H1 (cell line): ENCODE measurements at regions not wholly inside any gene's neighbourhood (a gene's known extent, or its start where the extent isn't known, plus 50 kb on each side); places are given as distances from the start of the nearest gene placed in this dataset.

Experiments used
- CTCF ChIA-PET: fragments of 300-600 bp; sonication (Branson Sonifier 250); formaldehyde crosslinking; loops from one replicate; lab custom pipeline; 2021; ENCODE audit not compliant: partially characterized antibody; lab: Charles Lee
- POLR2A ChIA-PET: fragments of 300-600 bp; sonication (Branson Sonifier 250); formaldehyde crosslinking; loops from one replicate; lab custom pipeline; 2021; ENCODE audit warnings: inconsistent platforms; ENCODE audit not compliant: partially characterized antibody; lab: Charles Lee
- DNase-seq, 2 experiments: peaks; one replicate each; pipeline versions ENCODE4 v3.0.0 to v3.0.0-alpha.2; 2010 to 2022; ENCODE audit warnings: low spot score in 2 of 2, low read depth in 1 of 2, mixed read lengths in 1 of 2
- FAIRE-seq: peaks from 2 replicates; lab custom pipeline; 2011; peaks lifted over from hg19 to GRCh38; lab: Jason Lieb, UNC
- H2AFZ ChIP-seq: 2 replicates; pipeline ENCODE4 v1.8.1; 2012; ENCODE audit warnings: low read length, inconsistent platforms
- H2AK5ac ChIP-seq: 2 replicates; pipeline ENCODE4 v1.6.1; 2013; ENCODE audit warnings: low read depth, low read length
- H2BK120ac ChIP-seq: replicated peaks from 2 replicates; pipeline ENCODE3; 2013; ENCODE audit warnings: low read depth, low read length, inconsistent platforms
- H2BK12ac ChIP-seq: 2 replicates; pipeline ENCODE4 v1.6.1; 2013; ENCODE audit warnings: low read depth, low read length
- H2BK15ac ChIP-seq: 2 replicates; pipeline ENCODE4 v1.6.1; 2013; ENCODE audit warnings: low read length
- H2BK20ac ChIP-seq: 2 replicates; pipeline ENCODE4 v1.6.1; 2013; ENCODE audit warnings: low read length
- H2BK5ac ChIP-seq: 2 replicates; pipeline ENCODE4 v1.6.1; 2013; ENCODE audit warnings: low read depth, low read length
- H3K14ac ChIP-seq: 2 replicates; pipeline ENCODE4 v1.6.1; 2013; ENCODE audit warnings: inconsistent platforms; ENCODE audit not compliant: insufficient read length
- H3K18ac ChIP-seq: 2 replicates; pipeline ENCODE4 v1.6.1; 2013; ENCODE audit warnings: low read length; ENCODE audit errors: extremely low read depth
- H3K23ac ChIP-seq: 2 replicates; pipeline ENCODE4 v1.6.1; 2013; ENCODE audit warnings: inconsistent platforms; ENCODE audit not compliant: insufficient read length
- H3K23me2 ChIP-seq: 2 replicates; pipeline ENCODE4 v1.6.1; 2013; ENCODE audit warnings: low read depth, low read length
- H3K27ac ChIP-seq: 2 replicates; pipeline ENCODE4 v1.6.1; 2011; ENCODE audit warnings: low read depth, low read length, inconsistent platforms
- H3K27me3 ChIP-seq, 4 experiments: replicated peaks in 1 of 4; 1 replicate in 1 of 4; 2 replicates in 3 of 4; pipeline versions ENCODE4 v1.6.1 to v1.8.1; 2011 to 2013; ENCODE audit warnings: low read length in 3 of 4, mild to moderate bottlenecking in 3 of 4, inconsistent platforms in 2 of 4, mixed read lengths in 2 of 4, moderate library complexity in 1 of 4; ENCODE audit not compliant: control insufficient read depth in 3 of 4, insufficient read depth in 3 of 4; ENCODE audit errors: extremely low read depth in 1 of 4
- H3K36me3 ChIP-seq, 4 experiments: 2 replicates each; pipeline versions ENCODE4 v1.6.1 to v1.8.1; 2011 to 2013; ENCODE audit warnings: mild to moderate bottlenecking in 4 of 4, low read length in 3 of 4, moderate library complexity in 2 of 4, control low read depth in 1 of 4, inconsistent platforms in 1 of 4; ENCODE audit not compliant: insufficient read depth in 4 of 4, control insufficient read depth in 2 of 4
- H3K4ac ChIP-seq: replicated peaks from 2 replicates; pipeline ENCODE3; 2013; ENCODE audit warnings: low read length, low read depth, mixed read lengths, inconsistent platforms; ENCODE audit not compliant: insufficient read length
- H3K4me1 ChIP-seq, 4 experiments: replicated peaks in 1 of 4; 1 replicate in 1 of 4; 2 replicates in 3 of 4; pipeline versions ENCODE4 v1.6.1 to v1.8.1; 2011 to 2013; ENCODE audit warnings: low read length in 3 of 4, inconsistent platforms in 2 of 4, mixed read lengths in 1 of 4; ENCODE audit not compliant: insufficient read depth in 4 of 4, control insufficient read depth in 3 of 4
- H3K4me2 ChIP-seq, 2 experiments: 2 replicates each; pipeline versions ENCODE4 v1.6.1 to v1.8.1; 2011 to 2013; ENCODE audit warnings: low read depth in 2 of 2, low read length in 2 of 2, control low read depth in 1 of 2, inconsistent platforms in 1 of 2, mild to moderate bottlenecking in 1 of 2; ENCODE audit not compliant: insufficient read depth in 1 of 2
- H3K4me3 ChIP-seq, 4 experiments: fragments of 200-600, 300-600 bp in 1 of 4; sonication (generic), shearing (Covaris generic), sonication (Bioruptor Twin) in 1 of 4; 2 replicates each; pipeline versions ENCODE4 v1.5.1 to v1.8.1; 2011 to 2016; ENCODE audit warnings: low read length in 4 of 4, low read depth in 3 of 4, control low read depth in 2 of 4, inconsistent platforms in 2 of 4, mild to moderate bottlenecking in 2 of 4, mixed read lengths in 1 of 4, moderate library complexity in 1 of 4; ENCODE audit not compliant: insufficient read depth in 2 of 4; ENCODE audit errors: extremely low read depth in 1 of 4
- H3K56ac ChIP-seq: replicated peaks from 2 replicates; pipeline ENCODE3; 2013; ENCODE audit warnings: low read depth, mild to moderate bottlenecking, mixed read lengths, low read length, inconsistent platforms; ENCODE audit not compliant: insufficient read length
- H3K79me1 ChIP-seq: 2 replicates; pipeline ENCODE4 v1.6.1; 2013; ENCODE audit warnings: low read depth, low read length, control low read depth
- H3K79me2 ChIP-seq, 2 experiments: 2 replicates each; pipeline versions ENCODE4 v1.6.1 to v1.8.1; 2012 to 2013; ENCODE audit warnings: low read length in 2 of 2, mild to moderate bottlenecking in 2 of 2, inconsistent platforms in 1 of 2; ENCODE audit not compliant: insufficient read depth in 2 of 2, control insufficient read depth in 1 of 2
- H3K9ac ChIP-seq, 4 experiments: replicated peaks in 1 of 4; 1 replicate in 1 of 4; 2 replicates in 3 of 4; pipeline versions ENCODE4 v1.6.1 to v1.8.1; 2011 to 2013; ENCODE audit warnings: low read depth in 3 of 4, low read length in 3 of 4, control low read depth in 2 of 4, mild to moderate bottlenecking in 2 of 4, moderate library complexity in 2 of 4, inconsistent platforms in 1 of 4; ENCODE audit errors: extremely low read depth in 1 of 4
- H3K9me3 ChIP-seq, 2 experiments: 2 replicates each; pipeline versions ENCODE4 v1.6.1 to v1.8.1; 2012 to 2013; ENCODE audit warnings: mild to moderate bottlenecking in 2 of 2, moderate library complexity in 2 of 2, control low read depth in 1 of 2, inconsistent platforms in 1 of 2, low read depth in 1 of 2, low read length in 1 of 2, mixed read lengths in 1 of 2; ENCODE audit not compliant: insufficient read depth in 2 of 2
- H4K20me1 ChIP-seq, 2 experiments: replicated peaks in 1 of 2; 2 replicates each; pipeline versions ENCODE3 to v1.8.1; 2011 to 2013; ENCODE audit warnings: inconsistent platforms in 2 of 2, low read length in 2 of 2, mild to moderate bottlenecking in 1 of 2; ENCODE audit not compliant: insufficient read depth in 2 of 2, control insufficient read depth in 1 of 2
- H4K5ac ChIP-seq: 2 replicates; pipeline ENCODE4 v1.6.1; 2013; ENCODE audit warnings: low read length, low read depth, mixed read lengths, inconsistent platforms; ENCODE audit not compliant: insufficient read length
- H4K8ac ChIP-seq: 2 replicates; pipeline ENCODE4 v1.8.0; 2013; ENCODE audit warnings: mild to moderate bottlenecking, moderate library complexity, low read length, inconsistent platforms; ENCODE audit not compliant: insufficient read depth; ENCODE audit errors: extremely low read depth
- H4K91ac ChIP-seq: replicated peaks from 2 replicates; pipeline ENCODE3; 2013; ENCODE audit warnings: low read length, mixed read lengths, inconsistent platforms; ENCODE audit not compliant: insufficient read length
- CBX8 ChIP-seq: fragments of 300-800, 300-1000 bp; sonication (generic); IDR thresholded peaks from 2 replicates; pipeline ENCODE4 v1.7.1; 2016; ENCODE audit warnings: low read depth, low read length, borderline replicate concordance
- EGR1 ChIP-seq: IDR thresholded peaks from 2 replicates; pipeline ENCODE4 v1.6.1; 2011; ENCODE audit warnings: low read depth, low read length, borderline replicate concordance
- POLR2A ChIP-seq, 2 experiments: IDR thresholded peaks; 1 replicate in 1 of 2; 2 replicates in 1 of 2; pipeline ENCODE4 v1.6.1; 2011; ENCODE audit warnings: low read depth in 2 of 2, low read length in 2 of 2, mild to moderate bottlenecking in 2 of 2; ENCODE audit errors: control extremely low read depth in 1 of 2
- RNF2 ChIP-seq: fragments of 200-900, 300-1000 bp; sonication (generic); IDR thresholded peaks from 2 replicates; pipeline ENCODE4 v1.7.1; 2016; ENCODE audit warnings: borderline replicate concordance, low read depth, mild to moderate bottlenecking, antibody characterized with exemption, low read length; ENCODE audit not compliant: poor library complexity, severe bottlenecking; ENCODE audit errors: missing control alignments
- SIN3A ChIP-seq, 2 experiments: IDR thresholded peaks in 1 of 2; conservative IDR thresholded peaks in 1 of 2; 2 replicates each; pipeline ENCODE4 v1.6.1; 2011 to 2012; ENCODE audit warnings: low read length in 2 of 2, improper control_type of control experiment in 1 of 2, low read depth in 1 of 2, mild to moderate bottlenecking in 1 of 2
- SIRT6 ChIP-seq: IDR thresholded peaks from one replicate; pipeline ENCODE4 v1.7.1; 2012; ENCODE audit warnings: low read length, inconsistent platforms
- TBP ChIP-seq: IDR thresholded peaks from 2 replicates; pipeline ENCODE4 v1.6.1; 2011; ENCODE audit warnings: low read depth, low read length, improper control_type of control experiment
- WGBS, 2 experiments: shearing (Covaris generic) in 1 of 2; methylation state at CpG; one replicate each; pipeline versions ENCODE4 v1.1.6 to v1.1.7; 2013 to 2015; ENCODE audit warnings: low lambda C conversion rate in 2 of 2, mixed read lengths in 2 of 2, inconsistent platforms in 1 of 2, low coverage in 1 of 2, missing lambda C conversion rate in 1 of 2; ENCODE audit not compliant: insufficient replicate concordance in 2 of 2, insufficient coverage in 1 of 2, insufficient read length in 1 of 2; ENCODE audit errors: extremely low coverage in 1 of 2, missing lambda C conversion rate in 1 of 2; 5-methylcytosine and 5-hydroxymethylcytosine counted together

DNA sequence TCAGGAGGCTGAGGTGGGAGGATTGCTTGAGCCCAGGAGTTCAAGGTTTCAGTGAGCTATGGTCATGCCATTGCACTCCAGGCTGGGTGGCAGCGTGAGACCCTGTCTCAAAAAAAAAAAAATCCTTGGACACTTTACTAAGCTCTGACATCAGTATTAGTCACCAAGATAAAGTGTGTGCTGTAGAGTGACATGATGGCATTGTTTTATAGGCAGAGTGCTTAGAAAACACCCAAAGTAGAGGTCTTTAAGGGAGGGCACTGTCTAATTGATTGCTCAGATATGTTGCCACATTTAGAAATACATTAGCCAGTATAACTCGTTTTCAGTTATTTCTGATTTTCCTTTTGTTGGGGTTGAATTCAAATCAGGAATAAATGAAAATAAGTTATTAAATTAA lies 235.9 kb downstream of the REEP3 start:
- H3K18ac ChIP-seq: no peak overlapping the region
- TF ChIP-seq SIN3A (conservative IDR thresholded peaks at IDR 0.05 in 1 of 2, IDR thresholded peaks at IDR 0.05 in 1 of 2; ENCODE audit: low read depth in 1 of 2, low read length in 2 of 2): no peak
- no peak for TF ChIP-seq RNF2
- TF ChIP-seq EGR1: no peak
- TF ChIP-seq TBP: no peak
- no peak for TF ChIP-seq SIRT6
- no peak for TF ChIP-seq CBX8
- no peak for TF ChIP-seq POLR2A (IDR thresholded peaks at IDR 0.05; ENCODE audit: control extremely low read depth in 1 of 2, low read depth in 2 of 2, low read length in 2 of 2)
- TF ChIP-seq, all 59 proteins: peak for 0
- no peaks in the 10 kb centered on the region for H4K20me1 ChIP-seq
- peaks cover 0 to under 1% (median 0%) of the 10 kb centered on the region in 4 experiments; a peak in 1 of 7 replicates for H3K27me3 ChIP-seq
- 95% methylated on average over 2 of the region's 2 CpGs; no CpG with 5 or more reads in 1 of the 2 experiments for WGBS, 2 experiments
- H2BK5ac ChIP-seq: no peak overlapping the region
- H3K4me3 ChIP-seq: no peak overlapping the region
- H3K4ac ChIP-seq: no peak overlapping the region
- no peaks in the 10 kb centered on the region for H3K79me2 ChIP-seq
- H3K9me3 ChIP-seq: no peaks in the 10 kb centered on the region; a peak in 1 of 4 replicates
- H3K23ac ChIP-seq: no peak overlapping the region
- H3K9ac ChIP-seq: no peak overlapping the region
- H2AK5ac ChIP-seq: no peak overlapping the region
- no peak overlapping the region for H2AFZ ChIP-seq
- no peak overlapping the region for H2BK12ac ChIP-seq
- no peak for DNase-seq
- H4K5ac ChIP-seq: no peak overlapping the region
- ChIA-PET POLR2A (interaction anchor here (0.8 kb wide), 1 partner anchor 515 kb away, joined by 3 read pairs; no protein-coding TSS in a partner anchor), CTCF (interaction anchor here (0.5 to 2.5 kb wide), 4 partner anchors 14 to 632 kb away, joined by 3 to 8 read pairs (median 4); no protein-coding TSS in a partner anchor)
- no peak overlapping the region for H4K91ac ChIP-seq
- H3K14ac ChIP-seq: no peak overlapping the region
- no peak overlapping the region for H4K8ac ChIP-seq
- no peaks in the 10 kb centered on the region for H3K4me1 ChIP-seq
- no peak overlapping the region for H3K4me2 ChIP-seq
- H3K79me1 ChIP-seq: no peaks in the 10 kb centered on the region
- H3K56ac ChIP-seq: no peak overlapping the region
- H3K27ac ChIP-seq: no peak overlapping the region
- H3K23me2 ChIP-seq: no peaks in the 10 kb centered on the region
- no peak overlapping the region for H2BK15ac ChIP-seq
- H2BK120ac ChIP-seq: no peak overlapping the region
- H2BK20ac ChIP-seq: no peak overlapping the region
- H3K36me3 ChIP-seq: no peaks in the 10 kb centered on the region
- FAIRE-seq: no peak
